Heart right ventricle (tissue), 16 donors: ENCODE measurements at regions not wholly inside any gene's neighbourhood (a gene's known extent, or its start where the extent isn't known, plus 50 kb on each side); places are given as distances from the start of the nearest gene placed in this dataset.

Experiments used
- ATAC-seq, 8 donors: fragments of 200-7000 bp; cut with Tn5 transposase; one replicate each; pipeline ENCODE4 v1.9.1; 2020; ENCODE audit warnings: mild to moderate bottlenecking in 8 of 8, moderate library complexity in 8 of 8, moderate number of reproducible peaks in 1 of 8
- DNase-seq, 2 donors: peaks; one replicate each; pipeline ENCODE4 v3.0.0-alpha.2; 2020
- H3K27ac ChIP-seq, 10 donors: fragments of 200-600 bp; sonication (generic) in 2 of 10; one replicate each; pipeline versions ENCODE4 v1.5.0 to v1.8.0; 2020 to 2022; ENCODE audit warnings: mild to moderate bottlenecking in 3 of 10
- H3K27me3 ChIP-seq, 7 donors: fragments of 200-600 bp; one replicate each; pipeline ENCODE4 v1.8.0; 2021 to 2022; ENCODE audit warnings: mild to moderate bottlenecking in 2 of 7
- H3K36me3 ChIP-seq, 9 donors: fragments of 200-600 bp; sonication (generic) in 1 of 9; one replicate each; pipeline versions ENCODE4 v1.5.0 to v1.8.0; 2020 to 2022; ENCODE audit warnings: mild to moderate bottlenecking in 2 of 9
- H3K4me1 ChIP-seq, 9 donors: fragments of 200-600 bp; sonication (generic) in 1 of 9; one replicate each; pipeline versions ENCODE4 v1.5.0 to v1.8.0; 2020 to 2022; ENCODE audit warnings: mild to moderate bottlenecking in 4 of 9
- H3K4me3 ChIP-seq, 10 donors: fragments of 200-600 bp; sonication (generic) in 2 of 10; one replicate each; pipeline versions ENCODE4 v1.5.0 to v1.8.0; 2020 to 2022; ENCODE audit warnings: mild to moderate bottlenecking in 7 of 10, moderate library complexity in 2 of 10
- H3K9me3 ChIP-seq, 11 donors: fragments of 200-600 bp in 10 of 11; sonication (generic) in 2 of 11; one replicate each; pipeline versions ENCODE4 v1.5.0 to v1.8.0; 2013 to 2022; ENCODE audit warnings: mild to moderate bottlenecking in 2 of 11, control low read depth in 1 of 11, moderate library complexity in 1 of 11
- CTCF ChIP-seq, 9 donors: fragments of 200-600 bp; sonication (generic) in 2 of 9; IDR thresholded peaks; one replicate each; pipeline versions ENCODE4 v1.5.0 to v1.8.0; 2021 to 2022; ENCODE audit warnings: antibody characterized with exemption in 9 of 9, mild to moderate bottlenecking in 5 of 9, moderate library complexity in 1 of 9
- WGBS, 2 donors: extraction: QIAGEN DNeasy Blood & Tissue Kit; methylation state at CpG; one replicate each; pipeline ENCODE4 v1.1.7; 2013; ENCODE audit warnings: inconsistent platforms in 1 of 2; 5-methylcytosine and 5-hydroxymethylcytosine counted together
- intact Hi-C, 10 donors: fragments of 100-400 bp; cut with DNase I; formaldehyde crosslinking; loops; one replicate each; pipeline versions ENCODE4 v1.11.1 to v1.14.2; 2022
- donor health status: Arrhythmogenic right ventricular cardiomyopathy.
- donor health status: ischemic (EF 13 %, LVEDD 7.1; RV severe dilation, severe dysfunction).
- donor health status: healthy with polysubstance abuse.
- donor health status: DM: no; HTN: yes; CAD: no.
- donor health status: DM: no; HTN: no; CAD: no.
- donor health status: ischemic (EF 25% LVEDD 6.9; RV normal size, moderate dysfunction).
- donor health status: ischemic (EF 25% LVEDD 5.7; RV mildly dilated, moderate dysfunction).
- donor health status: healthy.
- donor health status: DM: yes; HTN: yes; CAD: no.
- donor health status: Ischemic cardiomyopathy.
- donor health status: ischemic (EF 35%, LVEDD 5.7; RV mildly dilated, moderate dysfunction).
- donor health status: nonischemic (EF 11% LVEDD 7.7; RV severe dilation, severe dysfunction).
- donor health status: DM: yes; HTN: yes; CAD: no.
- donor health status: PGD.
- donor health status: ischemic (EF 29% LVEDD 5.4; RV normal size, mild dysfunction).
- donor health status: nonischemic (EF 23%, LVEDD 6.1; RV moderate dilation, normal function).

DNA sequence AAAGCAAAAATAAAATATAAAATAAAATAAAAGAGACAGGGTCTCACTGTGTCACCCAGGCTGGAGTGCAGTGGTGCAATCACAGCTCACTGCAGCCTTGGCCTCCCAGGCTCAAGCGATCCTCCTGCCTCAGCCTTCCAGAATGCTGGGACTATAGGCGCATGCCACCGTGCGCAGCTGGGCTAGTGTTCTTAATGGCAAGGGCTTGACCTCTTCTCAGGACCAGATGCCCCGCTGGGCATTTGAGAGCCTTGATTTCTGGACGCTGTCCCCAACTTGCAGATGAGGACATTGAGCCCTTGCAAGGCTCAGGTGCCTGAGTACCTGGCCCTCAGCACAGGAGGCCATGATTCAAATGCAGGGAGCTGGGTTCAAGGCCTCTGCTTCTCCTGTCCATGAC, 82.6 kb downstream of the DHCR7 start:
- no peak overlapping the region for H3K4me3 ChIP-seq
- no peak for ATAC-seq
- intact Hi-C loops, result no loop called here
- no peaks in the 10 kb centered on the region for H3K4me1 ChIP-seq
- WGBS, 2 donors, result 92 to 94% methylated on average over 6 of the region's 6 CpGs
- no peaks in the 10 kb centered on the region for H3K36me3 ChIP-seq
- no peak for TF ChIP-seq CTCF (IDR thresholded peaks at IDR 0.05)
- peaks cover 0 to 5% (median 0%) of the 10 kb centered on the region in 11 donors for H3K9me3 ChIP-seq
- no peak overlapping the region for H3K27ac ChIP-seq
- DNase-seq, result no peak
- H3K27me3 ChIP-seq, result peaks cover 0 to 24% (median 13%) of the 10 kb centered on the region in 7 donors

- Histone ChIP-seq H3K27me3 (peaks cover 0 to 22% (median 13%) of the 10 kb centered on the region in 7 donors), H3K36me3 (no peaks in the 10 kb centered on the region), H3K4me1 (no peaks in the 10 kb centered on the region), H3K27ac (no peak overlapping the region), H3K4me3 (no peak overlapping the region), H3K9me3 (peaks cover 0 to 5% (median 0%) of the 10 kb centered on the region in 11 donors)
- no peak for DNase-seq
- 84 to 86% methylated on average over 5 of the region's 5 CpGs for WGBS, 2 donors
- intact Hi-C loops, result no loop called here
- no peak for ATAC-seq
- no peak for TF ChIP-seq CTCF (IDR thresholded peaks at IDR 0.05)
Measured at GRCh38 chr11:71364806-71365205, 83.4 kb downstream of the DHCR7 start.

GRCh38 chr11:71364176-71364671, 84.0 kb downstream of the DHCR7 start:
- DNase-seq, result no peak
- Histone ChIP-seq H3K9me3 (peaks cover 0 to 5% (median 0%) of the 10 kb centered on the region in 11 donors), H3K4me1 (no peaks in the 10 kb centered on the region), H3K4me3 (no peak overlapping the region), H3K27ac (no peak overlapping the region), H3K36me3 (no peaks in the 10 kb centered on the region), H3K27me3 (peaks cover 0 to 18% (median 10%) of the 10 kb centered on the region in 7 donors)
- intact Hi-C loops, result no loop called here
- no peak for TF ChIP-seq CTCF (IDR thresholded peaks at IDR 0.05)
- WGBS, 2 donors, result 46 to 62% methylated on average over 4 of the region's 4 CpGs
- ATAC-seq, result no peak

DNA sequence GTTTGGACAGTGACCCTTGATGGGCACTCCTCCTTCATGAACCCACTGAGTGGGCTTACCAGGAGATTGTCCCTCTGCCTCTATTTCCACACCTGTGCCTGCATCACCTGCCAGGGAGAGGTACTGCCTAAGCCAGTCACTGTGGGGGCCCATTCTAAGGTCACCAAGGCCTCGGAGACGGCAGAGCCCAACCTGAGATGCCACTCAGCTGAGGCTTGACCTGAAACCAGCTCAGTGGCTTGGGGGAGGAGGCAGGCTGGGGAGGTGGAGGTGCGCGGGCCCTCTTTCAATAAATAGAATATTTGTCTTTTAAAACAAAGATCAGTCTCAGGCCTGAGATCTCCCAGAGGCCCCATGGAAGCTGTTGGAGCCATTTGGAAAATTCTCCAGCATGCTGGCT, 84.5 kb downstream of the DHCR7 start:
- intact Hi-C loops, result no loop called here
- Histone ChIP-seq H3K27me3 (peaks cover 0 to 15% (median 7%) of the 10 kb centered on the region in 7 donors), H3K27ac (no peak overlapping the region), H3K4me3 (no peak overlapping the region), H3K4me1 (no peaks in the 10 kb centered on the region), H3K36me3 (no peaks in the 10 kb centered on the region), H3K9me3 (peaks cover 0 to 5% (median 0%) of the 10 kb centered on the region in 11 donors)
- TF ChIP-seq CTCF (IDR thresholded peaks at IDR 0.05), result no peak
- no peak for DNase-seq
- ATAC-seq, result no peak
- WGBS, 2 donors, result 79 to 89% methylated on average over 4 of the region's 4 CpGs
